ENCODE measurements at regions not wholly inside any gene's neighbourhood (a gene's known extent, or its start where the extent isn't known, plus 50 kb on each side); places are given as distances from the start of the nearest gene placed in this dataset.

DNA sequence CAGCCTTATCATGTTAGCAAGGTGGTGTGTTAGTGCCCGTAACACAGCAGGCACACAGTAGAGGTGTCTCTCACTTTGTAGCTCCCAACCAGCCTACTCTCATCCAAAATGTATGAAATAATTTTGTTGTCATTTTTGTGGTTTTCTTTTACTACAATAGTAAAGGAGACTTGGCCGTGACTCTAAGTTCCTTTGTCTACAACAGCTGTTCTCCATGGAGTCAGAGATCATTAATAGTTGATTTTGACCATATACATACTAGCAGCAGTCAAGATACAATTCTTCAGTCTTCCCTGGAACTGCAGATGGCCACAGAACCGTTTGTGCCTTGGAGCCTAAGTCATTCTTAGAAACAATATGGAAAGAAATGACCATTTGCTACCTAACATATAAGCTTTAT is 567.1 kb downstream of the TLR4 start:
- H3K27me3 ChIP-seq (ENCODE audit: control insufficient read depth in 1 of 2, insufficient read depth in 2 of 2, low read length in 2 of 2): no peaks in the 10 kb centered on the region
- H3K9ac ChIP-seq (ENCODE audit: low read length): no peak overlapping the region
- H3K9me3 ChIP-seq (ENCODE audit: low read length): no peaks in the 10 kb centered on the region
- no peak overlapping the region for H3K4me3 ChIP-seq (ENCODE audit: low read depth in 1 of 2, low read length in 2 of 2)
- H3K27ac ChIP-seq (ENCODE audit: low read depth, low read length): no peak overlapping the region
- no peaks in the 10 kb centered on the region for H3K36me3 ChIP-seq (ENCODE audit: insufficient read depth, low read length)
- no peaks in the 10 kb centered on the region for H3K4me1 ChIP-seq (ENCODE audit: insufficient read depth, low read length)

DNA sequence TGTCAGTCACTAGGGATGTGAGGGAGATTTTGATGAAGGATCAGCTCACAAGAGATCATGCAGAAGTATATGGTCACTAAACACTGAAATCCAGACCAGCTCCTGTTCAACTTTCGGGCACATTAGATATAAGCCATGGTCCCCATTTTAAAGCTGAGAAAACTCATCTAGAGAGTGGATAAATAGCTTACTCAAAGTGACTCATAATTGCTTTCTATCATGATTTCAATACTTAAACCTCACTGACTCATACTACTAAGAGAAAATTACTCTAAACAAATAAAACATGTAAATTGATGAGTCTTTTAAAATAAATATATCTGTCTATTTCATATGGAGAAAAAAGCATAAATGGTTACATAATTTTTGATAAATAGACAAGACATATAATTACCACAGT is 567.7 kb downstream of the TLR4 start:
- Histone ChIP-seq H3K9ac (ENCODE audit: low read length) (no peak overlapping the region), H3K36me3 (ENCODE audit: insufficient read depth, low read length) (no peaks in the 10 kb centered on the region), H3K27me3 (ENCODE audit: control insufficient read depth in 1 of 2, insufficient read depth in 2 of 2, low read length in 2 of 2) (no peaks in the 10 kb centered on the region), H3K4me3 (ENCODE audit: low read depth in 1 of 2, low read length in 2 of 2) (no peak overlapping the region), H3K4me1 (ENCODE audit: insufficient read depth, low read length) (no peaks in the 10 kb centered on the region), H3K9me3 (ENCODE audit: low read length) (no peaks in the 10 kb centered on the region), H3K27ac (ENCODE audit: low read depth, low read length) (no peak overlapping the region)

DNA sequence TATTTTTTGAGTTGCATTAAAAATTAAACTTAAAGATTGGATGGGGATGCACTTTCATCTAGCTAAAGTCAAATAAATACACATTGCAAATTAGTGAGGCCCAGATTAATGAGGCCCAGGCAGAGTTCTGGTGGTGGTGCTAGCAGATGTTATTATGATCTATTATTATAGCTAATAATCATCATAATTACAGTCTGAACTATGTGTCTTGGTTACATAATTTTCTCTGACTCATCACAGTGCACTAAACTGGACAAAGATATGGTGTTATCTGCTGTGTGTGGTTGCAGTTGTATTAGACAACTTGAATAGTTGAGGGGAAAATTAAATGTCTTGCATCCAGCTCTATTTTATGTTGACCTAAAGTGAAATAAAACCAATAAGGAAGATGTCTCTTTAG is 568.8 kb downstream of the TLR4 start:
- H3K27me3 ChIP-seq (ENCODE audit: control insufficient read depth in 1 of 2, insufficient read depth in 2 of 2, low read length in 2 of 2): no peaks in the 10 kb centered on the region
- no peaks in the 10 kb centered on the region for H3K9me3 ChIP-seq (ENCODE audit: low read length)
- H3K36me3 ChIP-seq (ENCODE audit: insufficient read depth, low read length): no peaks in the 10 kb centered on the region
- no peak overlapping the region for H3K9ac ChIP-seq (ENCODE audit: low read length)
- H3K27ac ChIP-seq (ENCODE audit: low read depth, low read length): no peak overlapping the region
- no peaks in the 10 kb centered on the region for H3K4me1 ChIP-seq (ENCODE audit: insufficient read depth, low read length)
- H3K4me3 ChIP-seq (ENCODE audit: low read depth in 1 of 2, low read length in 2 of 2): no peak overlapping the region

DNA sequence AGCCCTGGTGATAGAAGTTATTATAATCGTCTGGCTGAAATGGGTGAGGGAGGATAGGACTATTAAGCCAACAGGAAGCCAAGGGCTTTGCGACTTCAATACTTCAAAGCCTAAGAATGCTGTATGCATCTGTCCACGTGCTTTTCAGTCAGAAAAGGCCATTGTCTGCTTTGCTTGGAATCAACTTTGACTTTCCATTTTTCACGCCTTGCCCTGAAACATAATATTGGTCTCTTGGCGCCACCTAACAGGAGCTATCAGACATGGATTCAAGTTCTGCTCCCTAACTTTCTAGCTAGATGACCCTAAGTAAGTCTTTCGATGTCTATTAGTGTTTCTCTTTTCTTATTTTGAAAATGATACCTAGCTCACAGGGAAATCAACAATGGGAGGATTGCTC is 572.6 kb downstream of the TLR4 start:
- Histone ChIP-seq H3K4me1 (ENCODE audit: insufficient read depth, low read length) (no peaks in the 10 kb centered on the region), H3K4me3 (ENCODE audit: low read depth in 1 of 2, low read length in 2 of 2) (no peak overlapping the region), H3K36me3 (ENCODE audit: insufficient read depth, low read length) (no peaks in the 10 kb centered on the region), H3K27me3 (ENCODE audit: control insufficient read depth in 1 of 2, insufficient read depth in 2 of 2, low read length in 2 of 2) (no peaks in the 10 kb centered on the region), H3K27ac (ENCODE audit: low read depth, low read length) (no peak overlapping the region), H3K9ac (ENCODE audit: low read length) (no peak overlapping the region), H3K9me3 (ENCODE audit: low read length) (no peaks in the 10 kb centered on the region)

DNA sequence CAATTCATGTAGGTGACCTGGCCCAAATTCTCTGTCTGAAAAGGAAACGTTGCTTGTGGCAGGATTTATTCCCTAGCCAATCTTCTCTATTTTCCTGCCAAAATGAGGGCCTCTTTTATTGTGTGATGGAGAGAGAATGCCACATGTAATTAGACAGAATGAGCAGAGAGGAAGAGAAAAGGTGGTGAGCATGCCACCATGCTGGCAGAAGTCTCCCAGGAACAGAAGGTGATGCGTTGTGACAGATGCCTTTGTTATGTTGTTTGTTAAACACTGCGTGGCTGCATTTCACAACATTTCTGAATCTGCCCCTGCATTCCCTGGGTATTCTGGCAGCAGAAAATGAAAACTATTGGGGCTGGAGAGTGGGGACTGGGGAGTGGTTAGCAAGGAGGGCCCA is 577.6 kb downstream of the TLR4 start:
- H3K9me3 ChIP-seq (ENCODE audit: low read length): no peaks in the 10 kb centered on the region
- H3K27me3 ChIP-seq (ENCODE audit: control insufficient read depth in 1 of 2, insufficient read depth in 2 of 2, low read length in 2 of 2): no peaks in the 10 kb centered on the region
- H3K27ac ChIP-seq (ENCODE audit: low read depth, low read length): no peak overlapping the region
- no peaks in the 10 kb centered on the region for H3K4me1 ChIP-seq (ENCODE audit: insufficient read depth, low read length)
- no peak overlapping the region for H3K4me3 ChIP-seq (ENCODE audit: low read depth in 1 of 2, low read length in 2 of 2)
- no peak overlapping the region for H3K9ac ChIP-seq (ENCODE audit: low read length)
- no peaks in the 10 kb centered on the region for H3K36me3 ChIP-seq (ENCODE audit: insufficient read depth, low read length)

DNA sequence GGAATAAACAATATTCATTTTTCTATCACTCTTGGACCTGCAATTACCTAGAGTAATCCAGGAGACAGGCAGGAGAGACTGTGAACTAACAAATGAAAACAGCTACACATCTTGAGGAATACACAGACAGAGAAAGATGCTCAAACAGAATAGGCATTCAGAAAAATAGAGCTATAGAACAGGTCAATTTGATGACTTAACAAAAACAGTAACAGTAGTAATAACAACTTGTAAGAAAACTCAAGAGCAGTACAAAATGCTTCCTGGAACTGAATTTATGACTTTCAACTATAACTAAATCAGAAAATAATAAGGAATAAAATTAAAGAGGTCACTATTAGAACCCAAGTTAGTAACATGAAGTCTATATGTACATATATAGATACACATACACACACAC is 579.3 kb downstream of the TLR4 start:
- H3K4me3 ChIP-seq (ENCODE audit: low read depth in 1 of 2, low read length in 2 of 2): no peak overlapping the region
- H3K9me3 ChIP-seq (ENCODE audit: low read length): no peaks in the 10 kb centered on the region
- H3K4me1 ChIP-seq (ENCODE audit: insufficient read depth, low read length): no peaks in the 10 kb centered on the region
- no peaks in the 10 kb centered on the region for H3K36me3 ChIP-seq (ENCODE audit: insufficient read depth, low read length)
- no peak overlapping the region for H3K9ac ChIP-seq (ENCODE audit: low read length)
- no peak overlapping the region for H3K27ac ChIP-seq (ENCODE audit: low read depth, low read length)
- H3K27me3 ChIP-seq (ENCODE audit: control insufficient read depth in 1 of 2, insufficient read depth in 2 of 2, low read length in 2 of 2): no peaks in the 10 kb centered on the region

DNA sequence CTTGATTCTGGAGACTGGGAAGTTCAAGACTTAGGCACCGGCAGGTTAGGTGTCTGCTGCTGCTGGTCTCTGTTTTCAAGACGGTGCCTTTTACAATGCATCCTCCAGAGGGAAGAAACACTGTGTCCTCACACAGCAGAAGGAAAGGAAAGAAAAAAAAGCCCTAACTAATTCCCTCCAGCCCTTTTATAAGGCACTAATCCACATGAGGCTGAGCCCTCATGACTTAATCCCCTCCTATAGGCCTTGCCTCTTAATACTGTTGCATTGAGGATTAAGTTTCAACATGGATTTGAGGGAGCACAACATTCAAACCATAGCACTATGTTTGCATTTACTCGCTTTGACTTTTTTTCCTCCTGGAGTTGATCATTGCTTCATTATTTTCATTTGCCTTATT is 585.9 kb downstream of the TLR4 start:
- H3K9me3 ChIP-seq (ENCODE audit: low read length): no peaks in the 10 kb centered on the region
- no peak overlapping the region for H3K9ac ChIP-seq (ENCODE audit: low read length)
- no peaks in the 10 kb centered on the region for H3K36me3 ChIP-seq (ENCODE audit: insufficient read depth, low read length)
- no peaks in the 10 kb centered on the region for H3K27me3 ChIP-seq (ENCODE audit: control insufficient read depth in 1 of 2, insufficient read depth in 2 of 2, low read length in 2 of 2)
- no peaks in the 10 kb centered on the region for H3K4me1 ChIP-seq (ENCODE audit: insufficient read depth, low read length)
- H3K27ac ChIP-seq (ENCODE audit: low read depth, low read length): no peak overlapping the region
- H3K4me3 ChIP-seq (ENCODE audit: low read depth in 1 of 2, low read length in 2 of 2): no peak overlapping the region

DNA sequence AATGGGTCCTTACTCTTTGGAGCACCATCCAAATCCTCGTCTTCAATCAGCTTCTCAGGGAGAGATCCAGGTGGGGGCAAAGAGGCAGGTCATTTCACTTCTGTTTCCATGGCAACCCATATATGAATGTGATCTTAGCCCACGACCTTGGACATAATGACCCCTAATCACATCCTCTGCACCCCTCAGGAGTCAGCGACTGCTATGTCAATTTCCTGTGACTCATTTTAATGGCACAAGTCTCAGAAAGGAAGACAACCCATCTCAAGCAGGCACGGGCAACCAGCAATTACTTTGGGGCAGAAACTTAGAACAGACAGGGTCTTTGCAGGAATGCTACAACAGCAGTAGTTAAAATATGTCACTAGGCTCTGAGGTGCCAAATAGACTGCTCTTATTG is 591.2 kb downstream of the TLR4 start:
- Histone ChIP-seq H3K9ac (ENCODE audit: low read length) (no peak overlapping the region), H3K27me3 (ENCODE audit: control insufficient read depth in 1 of 2, insufficient read depth in 2 of 2, low read length in 2 of 2) (no peaks in the 10 kb centered on the region), H3K27ac (ENCODE audit: low read depth, low read length) (no peak overlapping the region), H3K4me3 (ENCODE audit: low read depth in 1 of 2, low read length in 2 of 2) (no peak overlapping the region), H3K9me3 (ENCODE audit: low read length) (no peaks in the 10 kb centered on the region), H3K36me3 (ENCODE audit: insufficient read depth, low read length) (no peaks in the 10 kb centered on the region), H3K4me1 (ENCODE audit: insufficient read depth, low read length) (no peaks in the 10 kb centered on the region)

DNA sequence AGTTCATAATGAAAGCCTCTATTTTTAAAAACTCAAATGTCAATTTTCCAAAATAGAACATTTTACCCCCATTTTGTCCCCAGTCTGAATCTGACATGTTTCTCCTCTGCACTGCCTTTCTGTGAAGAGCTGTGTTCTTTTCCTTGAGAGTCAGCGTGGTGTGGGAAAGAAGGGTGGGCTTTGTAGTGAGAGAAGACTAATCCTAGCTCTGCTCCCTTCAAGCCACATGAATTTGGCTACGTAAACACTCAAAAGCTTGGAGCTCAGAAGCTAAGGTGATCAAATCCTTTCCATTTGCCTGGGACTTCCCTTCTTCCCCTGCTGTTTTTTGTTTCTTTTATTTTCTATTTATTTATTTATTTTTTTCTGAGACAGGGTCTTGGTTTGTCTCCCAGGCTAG is 598.5 kb downstream of the TLR4 start:
- H3K9ac ChIP-seq (ENCODE audit: low read length): no peak overlapping the region
- H3K27me3 ChIP-seq (ENCODE audit: control insufficient read depth in 1 of 2, insufficient read depth in 2 of 2, low read length in 2 of 2): no peaks in the 10 kb centered on the region
- H3K9me3 ChIP-seq (ENCODE audit: low read length): no peaks in the 10 kb centered on the region
- H3K4me3 ChIP-seq (ENCODE audit: low read depth in 1 of 2, low read length in 2 of 2): no peak overlapping the region
- H3K36me3 ChIP-seq (ENCODE audit: insufficient read depth, low read length): no peaks in the 10 kb centered on the region
- H3K27ac ChIP-seq (ENCODE audit: low read depth, low read length): no peak overlapping the region
- no peaks in the 10 kb centered on the region for H3K4me1 ChIP-seq (ENCODE audit: insufficient read depth, low read length)

DNA sequence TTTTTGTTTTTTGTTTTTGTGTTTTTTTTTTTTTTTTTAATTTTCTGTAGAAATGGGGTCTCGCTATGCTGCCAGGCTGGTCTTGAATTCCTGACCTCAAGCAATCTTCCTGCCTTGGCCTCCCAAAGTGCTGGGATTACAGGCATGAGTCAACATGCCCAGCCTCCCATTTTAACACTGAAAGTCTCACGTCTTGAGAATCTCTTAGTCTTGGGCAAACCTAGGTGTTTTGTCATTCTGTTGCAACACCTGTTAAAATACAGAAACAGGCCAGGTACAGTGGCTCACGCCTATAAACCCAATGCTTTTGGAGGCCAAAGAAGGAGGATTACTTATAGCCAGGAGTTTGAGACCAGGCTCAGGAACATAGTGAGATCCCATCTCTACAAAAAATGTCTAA is 599.0 kb downstream of the TLR4 start:
- no peak overlapping the region for H3K9ac ChIP-seq (ENCODE audit: low read length)
- no peaks in the 10 kb centered on the region for H3K9me3 ChIP-seq (ENCODE audit: low read length)
- no peak overlapping the region for H3K4me3 ChIP-seq (ENCODE audit: low read depth in 1 of 2, low read length in 2 of 2)
- H3K27me3 ChIP-seq (ENCODE audit: control insufficient read depth in 1 of 2, insufficient read depth in 2 of 2, low read length in 2 of 2): no peaks in the 10 kb centered on the region
- H3K27ac ChIP-seq (ENCODE audit: low read depth, low read length): no peak overlapping the region
- no peaks in the 10 kb centered on the region for H3K36me3 ChIP-seq (ENCODE audit: insufficient read depth, low read length)
- H3K4me1 ChIP-seq (ENCODE audit: insufficient read depth, low read length): no peaks in the 10 kb centered on the region

DNA sequence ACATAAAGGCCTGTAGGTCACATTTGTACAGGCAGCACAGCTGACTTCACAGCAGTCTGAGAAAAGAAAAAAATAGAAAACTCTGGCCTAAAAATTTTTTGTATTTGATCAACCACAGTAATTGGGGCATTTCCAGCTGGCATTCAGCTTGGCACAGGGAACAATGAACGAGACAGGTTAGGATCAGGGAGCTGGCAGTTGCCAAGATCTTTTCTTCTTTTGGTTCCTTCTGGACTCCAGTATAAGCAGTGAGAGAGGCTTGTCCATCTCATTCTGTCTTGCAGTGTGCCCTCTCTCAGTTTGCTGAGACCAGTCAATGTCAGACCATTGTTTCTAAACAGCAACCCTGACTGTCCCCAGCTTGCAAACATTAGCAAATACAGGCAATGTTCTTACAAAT is 601.1 kb downstream of the TLR4 start:
- H3K27me3 ChIP-seq (ENCODE audit: control insufficient read depth in 1 of 2, insufficient read depth in 2 of 2, low read length in 2 of 2): no peaks in the 10 kb centered on the region
- H3K9ac ChIP-seq (ENCODE audit: low read length): no peak overlapping the region
- no peak overlapping the region for H3K4me3 ChIP-seq (ENCODE audit: low read depth in 1 of 2, low read length in 2 of 2)
- H3K36me3 ChIP-seq (ENCODE audit: insufficient read depth, low read length): no peaks in the 10 kb centered on the region
- H3K9me3 ChIP-seq (ENCODE audit: low read length): no peaks in the 10 kb centered on the region
- no peaks in the 10 kb centered on the region for H3K4me1 ChIP-seq (ENCODE audit: insufficient read depth, low read length)
- H3K27ac ChIP-seq (ENCODE audit: low read depth, low read length): no peak overlapping the region

DNA sequence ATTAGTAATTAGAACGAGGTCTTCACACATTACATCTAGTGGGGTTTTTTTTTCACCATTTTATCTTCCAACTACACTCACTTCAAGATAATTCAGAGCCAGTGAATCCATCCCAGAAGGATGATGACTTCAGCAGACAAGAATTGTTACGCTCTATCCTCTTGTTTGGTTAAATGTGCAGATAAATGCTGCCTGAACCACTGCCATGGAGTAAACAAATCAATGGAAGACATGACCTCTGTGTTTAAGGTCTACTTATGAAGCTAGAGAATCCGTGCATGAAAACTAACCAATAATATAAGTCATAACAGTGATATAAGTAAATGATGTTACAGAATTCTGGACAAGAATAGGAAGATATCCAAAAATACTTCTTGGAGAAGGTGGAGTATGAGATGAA is 602.6 kb downstream of the TLR4 start:
- H3K9me3 ChIP-seq (ENCODE audit: low read length): no peaks in the 10 kb centered on the region
- no peaks in the 10 kb centered on the region for H3K27me3 ChIP-seq (ENCODE audit: control insufficient read depth in 1 of 2, insufficient read depth in 2 of 2, low read length in 2 of 2)
- H3K36me3 ChIP-seq (ENCODE audit: insufficient read depth, low read length): no peaks in the 10 kb centered on the region
- no peak overlapping the region for H3K9ac ChIP-seq (ENCODE audit: low read length)
- H3K4me3 ChIP-seq (ENCODE audit: low read depth in 1 of 2, low read length in 2 of 2): no peak overlapping the region
- no peaks in the 10 kb centered on the region for H3K4me1 ChIP-seq (ENCODE audit: insufficient read depth, low read length)
- no peak overlapping the region for H3K27ac ChIP-seq (ENCODE audit: low read depth, low read length)

Measured in muscle layer of colon (tissue), 2 donors.